K562 (cell line): ENCODE measurements at regions not wholly inside any gene's neighbourhood (a gene's known extent, or its start where the extent isn't known, plus 50 kb on each side); places are given as distances from the start of the nearest gene placed in this dataset.

ENCODE experiments used
- ATAC-seq: fragments of 200-7000 bp; cut with Tn5 transposase; 3 replicates; pipeline ENCODE4 v1.9.1; 2020; ENCODE audit warnings: moderate library complexity
- BruUV-seq: library from RNA; stranded (reverse); fragments of 400-500 nt; replicated peaks from 2 replicates; lab custom pipeline; 2021; lab: Mats Ljungman, UMichigan
- CTCF ChIA-PET: fragments of 300-600 bp; formaldehyde crosslinking; extraction: SDS; loops from one replicate; lab custom pipeline; 2021; ENCODE audit warnings: low intra/inter-chr PET ratio; lab: Yijun Ruan, JAX
- POLR2A ChIA-PET: fragments of 300-600, 350-650 bp; sonication (Branson Sonifier 250); formaldehyde crosslinking; extraction: SDS; loops from one replicate; lab custom pipeline; 2021; ENCODE audit warnings: antibody characterized with exemption, inconsistent platforms; lab: Yijun Ruan, JAX
- DNase-seq, 4 experiments: peaks; one replicate each; pipeline versions ENCODE4 v3.0.0 to v3.0.0-alpha.2; 2011 to 2018; ENCODE audit warnings: low spot score in 3 of 4, mixed read lengths in 3 of 4; ENCODE audit errors: extremely low read depth in 1 of 4
- FAIRE-seq: peaks from 2 replicates; lab custom pipeline; 2011; peaks lifted over from hg19 to GRCh38; lab: Jason Lieb, UNC
- H2AFZ ChIP-seq: 2 replicates; pipeline ENCODE4 v1.6.0; 2011; ENCODE audit warnings: low read depth, low read length, control low read depth, inconsistent platforms
- H3K27ac ChIP-seq: fragments of 200-600 bp; 3 replicates; pipeline ENCODE4 v1.8.0; 2011; ENCODE audit warnings: low read depth, mild to moderate bottlenecking, control low read depth, inconsistent platforms, low read length, moderate library complexity, mixed read lengths; ENCODE audit errors: extremely low read depth
- H3K27me3 ChIP-seq, 2 experiments: fragments of 300-600 bp in 1 of 2; 2 replicates in 1 of 2; 3 replicates in 1 of 2; pipeline versions ENCODE4 v1.6.0 to v1.8.0; 2011; ENCODE audit warnings: inconsistent platforms in 2 of 2, low read length in 2 of 2, mild to moderate bottlenecking in 1 of 2, mixed read lengths in 1 of 2, moderate library complexity in 1 of 2; ENCODE audit not compliant: control insufficient read depth in 2 of 2, insufficient read depth in 2 of 2
- H3K36me3 ChIP-seq: fragments of 300-600 bp; 3 replicates; pipeline ENCODE4 v1.8.0; 2011; ENCODE audit warnings: mild to moderate bottlenecking, low read length, inconsistent platforms; ENCODE audit not compliant: control insufficient read depth, insufficient read depth
- H3K4me1 ChIP-seq, 2 experiments: fragments of 200-600 bp in 1 of 2; replicated peaks in 1 of 2; 2 replicates in 1 of 2; 3 replicates in 1 of 2; pipeline versions ENCODE4 v1.5.1 to v1.8.0; 2011; ENCODE audit warnings: inconsistent platforms in 2 of 2, low read length in 2 of 2, mild to moderate bottlenecking in 1 of 2, mixed read lengths in 1 of 2, moderate library complexity in 1 of 2; ENCODE audit not compliant: control insufficient read depth in 2 of 2, insufficient read depth in 2 of 2
- H3K4me2 ChIP-seq: 2 replicates; pipeline ENCODE4 v1.6.1; 2011; ENCODE audit warnings: low read length, control low read depth, inconsistent platforms, mixed read lengths; ENCODE audit not compliant: insufficient read depth
- H3K4me3 ChIP-seq: fragments of 200-600 bp; sonication (generic), shearing (Covaris generic); 2 replicates; pipeline ENCODE4 v1.5.1; 2016; ENCODE audit warnings: control low read depth, inconsistent platforms
- H3K79me2 ChIP-seq: fragments of 200-600 bp; 3 replicates; pipeline ENCODE4 v1.8.0; 2011; ENCODE audit warnings: low read length, inconsistent platforms; ENCODE audit not compliant: control insufficient read depth, insufficient read depth
- H3K9ac ChIP-seq, 2 experiments: 2 replicates each; pipeline versions ENCODE4 v1.6.0 to v1.6.1; 2011; ENCODE audit warnings: low read depth in 2 of 2, low read length in 2 of 2, control low read depth in 1 of 2, inconsistent platforms in 1 of 2, mild to moderate bottlenecking in 1 of 2, mixed read lengths in 1 of 2; ENCODE audit not compliant: insufficient read depth in 1 of 2
- H3K9me1 ChIP-seq: one replicate; pipeline ENCODE4 v1.6.0; 2011; ENCODE audit warnings: inconsistent platforms, mild to moderate bottlenecking, low read length, moderate library complexity; ENCODE audit not compliant: control insufficient read depth, insufficient read depth
- H3K9me3 ChIP-seq: replicated peaks from 2 replicates; pipeline ENCODE4 v1.5.1; 2011; ENCODE audit warnings: low read depth, low read length, inconsistent platforms; ENCODE audit not compliant: control insufficient read depth, insufficient read depth
- H4K20me1 ChIP-seq: replicated peaks from 2 replicates; pipeline ENCODE4 v1.6.1; 2011; ENCODE audit warnings: low read length, inconsistent platforms, mixed read lengths; ENCODE audit not compliant: control insufficient read depth, insufficient read depth
- FOXA3 ChIP-seq, 2 experiments: fragments of 450-650 bp in 1 of 2; sonication (generic) in 1 of 2; formaldehyde crosslinking; IDR thresholded peaks in 1 of 2; conservative IDR thresholded peaks in 1 of 2; 2 replicates each; pipeline versions ENCODE4 v1.4.0 to v1.8.0; 2020 to 2022; ENCODE audit warnings: mild to moderate bottlenecking in 2 of 2, missing genetic modification reagents in 1 of 2
- HNRNPK ChIP-seq: fragments of 200-400 bp; formaldehyde crosslinking; IDR thresholded peaks from one replicate; pipeline ENCODE4 v1.6.1; 2018; ENCODE audit warnings: mild to moderate bottlenecking, low read depth, low read length; ENCODE audit not compliant: poor library complexity, severe bottlenecking
- PHTF2 ChIP-seq: fragments of 250-450 bp; sonication (Bioruptor Pico); IDR thresholded peaks from 2 replicates; pipeline ENCODE4 v1.5.0; 2021; ENCODE audit warnings: mild to moderate bottlenecking
- PML ChIP-seq: IDR thresholded peaks from 2 replicates; pipeline ENCODE4 v1.6.1; 2012; ENCODE audit warnings: low read length, inconsistent platforms
- POU5F1 ChIP-seq: fragments of 150-350 bp; IDR thresholded peaks from 2 replicates; pipeline ENCODE4 v1.6.1; 2014; ENCODE audit warnings: borderline replicate concordance, low read length, low read depth, mild to moderate bottlenecking; ENCODE audit not compliant: partially characterized antibody
- RFX1 ChIP-seq: fragments of 450-650 bp; IDR thresholded peaks from 2 replicates; pipeline ENCODE4 v1.6.1; 2016; ENCODE audit warnings: mild to moderate bottlenecking, moderate library complexity
- ZNF232 ChIP-seq: sonication (generic); formaldehyde crosslinking; IDR thresholded peaks from 2 replicates; pipeline ENCODE4 v1.8.0; 2022; ENCODE audit warnings: mild to moderate bottlenecking, missing genetic modification reagents
- ZNF24 ChIP-seq: fragments of 450-650 bp; IDR thresholded peaks from 2 replicates; pipeline ENCODE4 v1.6.1; 2016
- ZNF707 ChIP-seq: fragments of 250-450 bp; sonication (Bioruptor Pico); conservative IDR thresholded peaks from 2 replicates; pipeline ENCODE4 v1.8.0; 2022; ENCODE audit warnings: inconsistent platforms, mild to moderate bottlenecking, moderate library complexity
- ZNF76 ChIP-seq: fragments of 250-450 bp; sonication (Bioruptor Pico); IDR thresholded peaks from 2 replicates; pipeline ENCODE4 v1.4.0; 2020; ENCODE audit warnings: mild to moderate bottlenecking, moderate library complexity, borderline replicate concordance
- WGBS: fragments of 100-300 bp; shearing (Covaris generic); methylation state at CpG from one replicate; pipeline ENCODE4 v1.1.6; 2016; ENCODE audit warnings: low coverage, mixed read lengths; ENCODE audit not compliant: insufficient coverage; ENCODE audit errors: missing lambda C conversion rate; 5-methylcytosine and 5-hydroxymethylcytosine counted together
- in situ Hi-C: fragments of 300-500 bp; cut with MboI; formaldehyde crosslinking; loops from 4 replicates; pipeline ENCODE4 v1.15.0; 2018; ENCODE audit warnings: inconsistent platforms, mixed read lengths
- intact Hi-C: fragments of 100-400 bp; cut with micrococcal nuclease; formaldehyde crosslinking; loops from 2 replicates; pipeline ENCODE4 v1.14.2; 2022
- TF ChIP-seq, protein P1 (sequence below), 2 experiments: fragments of 250-450 bp in 1 of 2; fragments of 450-650 bp in 1 of 2; sonication (Bioruptor Pico) in 1 of 2; IDR thresholded peaks; 2 replicates each; pipeline versions ENCODE4 v1.6.1 to v1.8.0; 2016 to 2021; ENCODE audit warnings: mild to moderate bottlenecking in 2 of 2, moderate library complexity in 2 of 2, missing compliant biosample characterization in 1 of 2, missing genetic modification characterization in 1 of 2
- TF ChIP-seq, protein P2 (sequence below): fragments of 450-650 bp; formaldehyde crosslinking; IDR thresholded peaks from 2 replicates; pipeline ENCODE4 v1.4.0; 2022; ENCODE audit warnings: missing genetic modification characterization
- TF ChIP-seq, protein P3 (sequence below): fragments of 250-450 bp; sonication (Bioruptor Pico); IDR thresholded peaks from 2 replicates; pipeline ENCODE4 v1.5.0; 2020; ENCODE audit warnings: mild to moderate bottlenecking

DNA sequence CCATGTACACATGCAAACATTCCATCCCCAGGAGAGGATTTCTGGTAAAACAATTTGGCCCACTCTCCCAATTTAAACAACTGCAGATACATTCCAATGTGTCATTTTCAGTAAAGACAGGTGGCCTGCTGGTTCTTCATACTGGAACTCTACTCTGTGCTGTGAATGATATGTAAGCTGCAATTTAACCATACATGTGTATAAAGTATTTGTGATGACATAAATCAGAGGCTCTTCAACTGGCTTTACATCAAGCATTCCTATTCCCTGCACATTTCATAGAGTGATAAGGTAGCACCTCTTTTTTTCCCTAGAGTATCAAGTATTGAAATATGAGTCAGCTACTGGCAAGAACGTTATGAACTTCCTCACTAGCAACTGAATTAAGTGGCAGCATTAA is 649.5 kb upstream of the ADGRL2 start:
- no TSS peak for BruUV-seq
- Histone ChIP-seq H3K27me3 (no peaks in the 10 kb centered on the region), H2AFZ (no peak overlapping the region), H3K4me3 (no peak overlapping the region), H3K9me3 (no peaks in the 10 kb centered on the region), H3K36me3 (no peaks in the 10 kb centered on the region), H3K27ac (no peak overlapping the region), H3K9ac (no peak overlapping the region), H3K4me2 (no peak overlapping the region), H4K20me1 (no peaks in the 10 kb centered on the region), H3K79me2 (no peaks in the 10 kb centered on the region), H3K9me1 (no peaks in the 10 kb centered on the region), H3K4me1 (no peaks in the 10 kb centered on the region)
- DNase-seq (no peak), FAIRE-seq (no peak), ATAC-seq (no peak)
- intact Hi-C loops (no loop called here), in situ Hi-C loops (no loop called here)
- CTCF ChIA-PET: no interaction called here
- POLR2A ChIA-PET: no interaction called here
- WGBS: 0% methylated on average over 1 of the region's 1 CpG
- TF ChIP-seq HNRNPK: no peak
- TF ChIP-seq PML: no peak
- TF ChIP-seq, protein P1, sequence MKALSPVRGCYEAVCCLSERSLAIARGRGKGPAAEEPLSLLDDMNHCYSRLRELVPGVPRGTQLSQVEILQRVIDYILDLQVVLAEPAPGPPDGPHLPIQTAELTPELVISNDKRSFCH (CRISPR knock-in tag; IDR thresholded peaks at IDR 0.05): no peak
- TF ChIP-seq, protein P1 (tag; IDR thresholded peaks at IDR 0.05): no peak
- TF ChIP-seq POU5F1: no peak
- TF ChIP-seq ZNF24: no peak
- no peak for TF ChIP-seq FOXA3 (CRISPR knock-in tag; conservative IDR thresholded peaks at IDR 0.05 in 1 of 2, IDR thresholded peaks at IDR 0.05 in 1 of 2)
- TF ChIP-seq RFX1: no peak
- TF ChIP-seq, protein P2, sequence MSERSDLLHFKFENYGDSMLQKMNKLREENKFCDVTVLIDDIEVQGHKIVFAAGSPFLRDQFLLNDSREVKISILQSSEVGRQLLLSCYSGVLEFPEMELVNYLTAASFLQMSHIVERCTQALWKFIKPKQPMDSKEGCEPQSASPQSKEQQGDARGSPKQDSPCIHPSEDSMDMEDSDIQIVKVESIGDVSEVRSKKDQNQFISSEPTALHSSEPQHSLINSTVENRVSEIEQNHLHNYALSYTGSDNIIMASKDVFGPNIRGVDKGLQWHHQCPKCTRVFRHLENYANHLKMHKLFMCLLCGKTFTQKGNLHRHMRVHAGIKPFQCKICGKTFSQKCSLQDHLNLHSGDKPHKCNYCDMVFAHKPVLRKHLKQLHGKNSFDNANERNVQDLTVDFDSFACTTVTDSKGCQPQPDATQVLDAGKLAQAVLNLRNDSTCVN (CRISPR knock-in tag): no peak
- no peak for TF ChIP-seq ZNF232 (CRISPR knock-in tag)
- TF ChIP-seq ZNF707 (CRISPR knock-in tag): no peak
- no peak for TF ChIP-seq PHTF2 (CRISPR knock-in tag)
- TF ChIP-seq ZNF76 (CRISPR knock-in tag): no peak
- TF ChIP-seq, protein P3, sequence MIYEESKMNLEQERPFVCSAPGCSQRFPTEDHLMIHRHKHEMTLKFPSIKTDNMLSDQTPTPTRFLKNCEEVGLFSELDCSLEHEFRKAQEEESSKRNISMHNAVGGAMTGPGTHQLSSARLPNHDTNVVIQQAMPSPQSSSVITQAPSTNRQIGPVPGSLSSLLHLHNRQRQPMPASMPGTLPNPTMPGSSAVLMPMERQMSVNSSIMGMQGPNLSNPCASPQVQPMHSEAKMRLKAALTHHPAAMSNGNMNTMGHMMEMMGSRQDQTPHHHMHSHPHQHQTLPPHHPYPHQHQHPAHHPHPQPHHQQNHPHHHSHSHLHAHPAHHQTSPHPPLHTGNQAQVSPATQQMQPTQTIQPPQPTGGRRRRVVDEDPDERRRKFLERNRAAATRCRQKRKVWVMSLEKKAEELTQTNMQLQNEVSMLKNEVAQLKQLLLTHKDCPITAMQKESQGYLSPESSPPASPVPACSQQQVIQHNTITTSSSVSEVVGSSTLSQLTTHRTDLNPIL (CRISPR knock-in tag): no peak
